GM21423 (cell line): ENCODE measurements at regions not wholly inside any gene's neighbourhood (a gene's known extent, or its start where the extent isn't known, plus 50 kb on each side); places are given as distances from the start of the nearest gene placed in this dataset.
"Not testable (repeated sequence)": the region's sequence is repeated elsewhere in the genome, so short reads cannot be mapped to it uniquely, and the experiment has no call there.

Source experiments
- ATAC-seq: cut with Tn5 transposase; IDR thresholded peaks from one replicate; pipeline ENCODE4 v1.9.1; 2021; ENCODE audit warnings: mild to moderate bottlenecking, moderate library complexity; ENCODE audit not compliant: unreplicated experiment

DNA sequence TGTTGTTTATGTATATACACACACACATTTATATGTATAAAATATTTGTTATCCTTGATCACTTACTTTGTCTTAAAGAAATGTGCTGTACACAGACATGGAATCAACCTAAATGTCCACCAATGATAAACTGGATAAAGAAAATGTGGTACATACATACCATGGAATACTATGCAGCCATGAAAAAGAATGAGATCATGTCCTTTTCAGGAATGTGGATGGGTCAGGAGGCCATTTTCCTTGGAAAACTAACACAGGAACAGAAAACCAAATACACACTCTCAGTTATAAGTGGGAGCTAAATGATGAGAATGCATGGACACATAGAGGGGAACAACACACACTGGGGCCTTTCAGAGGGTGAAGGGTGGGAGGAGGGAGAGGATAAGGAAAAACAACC, 534.7 kb downstream of the FLRT2 start:
- ATAC-seq: not testable (repeated sequence)

DNA sequence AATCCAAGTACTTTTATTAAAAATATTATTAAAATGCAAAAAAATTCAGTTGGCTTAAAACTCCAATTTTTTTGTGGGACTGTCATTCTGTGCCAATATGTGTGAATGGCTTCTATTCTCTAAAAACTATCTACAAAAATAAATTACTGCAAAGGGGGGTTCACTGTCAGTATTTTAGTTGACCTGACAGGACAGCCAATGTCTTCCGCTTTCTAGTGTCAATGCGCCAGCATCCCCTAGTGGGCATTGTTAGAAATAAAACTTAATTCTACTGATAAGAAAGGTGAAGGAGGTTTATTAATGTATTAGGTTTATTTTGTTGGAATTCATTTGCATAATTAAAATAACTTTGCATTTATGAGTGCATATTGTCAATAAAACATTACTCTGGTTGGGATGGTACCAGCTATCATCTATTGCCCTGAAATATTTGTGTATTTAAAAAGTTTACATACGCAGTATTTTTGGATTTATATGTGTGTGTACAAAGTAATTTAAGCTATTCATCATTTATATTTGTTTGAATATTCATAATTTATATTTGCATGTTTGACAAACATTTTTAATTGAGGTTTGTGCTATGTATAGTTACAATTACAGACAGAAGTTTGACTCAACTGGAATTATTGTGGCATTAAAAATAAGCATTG, 527.2 kb downstream of the FLRT2 start:
- ATAC-seq: peak; percentile 58

DNA sequence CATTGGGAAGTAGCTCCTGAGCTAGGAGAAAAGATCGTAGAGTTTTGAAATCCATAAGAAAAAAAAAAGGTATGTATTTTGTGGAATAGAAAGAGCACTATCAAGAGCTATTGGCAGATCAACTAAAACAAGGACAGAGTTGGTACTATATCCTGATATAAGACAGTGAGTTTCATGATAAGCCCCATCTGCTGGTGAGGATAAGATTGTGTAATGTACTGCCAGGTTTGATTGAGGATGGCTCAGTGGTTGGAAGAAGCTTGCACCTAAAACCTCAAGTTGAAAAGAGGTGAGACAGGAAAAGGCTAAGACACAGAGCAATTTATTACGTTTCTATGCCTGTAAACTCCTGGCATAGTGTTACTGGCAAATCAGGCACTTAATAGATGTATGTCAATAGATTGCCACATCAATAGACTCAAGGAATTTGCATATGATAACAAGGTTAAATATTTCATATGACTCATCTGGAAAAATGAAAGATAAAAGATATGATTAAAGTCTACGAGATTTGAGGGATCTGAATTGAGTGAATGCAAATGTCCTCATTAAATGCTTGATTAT, 525.6 kb downstream of the FLRT2 start:
- no peak for ATAC-seq

DNA sequence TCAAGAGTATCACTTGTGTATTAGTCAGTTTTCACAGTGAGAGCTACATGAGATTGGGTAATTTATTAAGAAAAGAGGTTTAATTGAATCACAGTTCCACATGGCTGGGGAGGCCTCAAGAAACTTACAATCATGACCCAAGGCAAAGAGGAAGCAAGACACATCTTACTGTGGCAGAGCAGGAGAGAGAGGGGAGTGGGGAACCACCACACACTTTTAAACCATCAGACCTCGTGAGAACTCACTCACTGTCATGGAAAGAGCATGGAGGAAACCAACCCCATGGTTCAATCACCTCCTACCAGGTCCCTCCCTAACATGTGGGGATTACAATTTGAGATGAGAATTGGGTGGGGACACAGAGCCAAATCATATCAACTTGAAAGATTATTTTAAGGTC, 522.9 kb downstream of the FLRT2 start:
- no peak for ATAC-seq

DNA sequence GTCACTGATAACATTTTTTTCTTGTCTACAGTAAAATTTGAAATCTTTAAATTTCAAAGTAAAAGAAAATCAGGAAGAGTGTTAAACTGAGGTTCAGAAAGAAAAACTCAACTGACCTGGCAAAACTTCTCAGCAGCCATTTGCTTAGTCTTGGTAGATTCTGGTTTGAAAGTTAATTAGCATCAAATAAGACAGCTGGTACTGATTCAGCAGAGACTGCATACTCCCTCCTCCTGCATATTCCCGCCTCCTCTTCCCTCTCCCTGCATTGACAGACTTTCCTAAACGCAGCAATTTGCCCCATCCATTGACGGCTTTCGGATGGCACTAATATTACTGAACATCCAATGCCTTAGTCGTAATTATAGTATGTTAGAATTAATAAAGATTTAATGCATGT, 520.8 kb downstream of the FLRT2 start:
- no peak for ATAC-seq

DNA sequence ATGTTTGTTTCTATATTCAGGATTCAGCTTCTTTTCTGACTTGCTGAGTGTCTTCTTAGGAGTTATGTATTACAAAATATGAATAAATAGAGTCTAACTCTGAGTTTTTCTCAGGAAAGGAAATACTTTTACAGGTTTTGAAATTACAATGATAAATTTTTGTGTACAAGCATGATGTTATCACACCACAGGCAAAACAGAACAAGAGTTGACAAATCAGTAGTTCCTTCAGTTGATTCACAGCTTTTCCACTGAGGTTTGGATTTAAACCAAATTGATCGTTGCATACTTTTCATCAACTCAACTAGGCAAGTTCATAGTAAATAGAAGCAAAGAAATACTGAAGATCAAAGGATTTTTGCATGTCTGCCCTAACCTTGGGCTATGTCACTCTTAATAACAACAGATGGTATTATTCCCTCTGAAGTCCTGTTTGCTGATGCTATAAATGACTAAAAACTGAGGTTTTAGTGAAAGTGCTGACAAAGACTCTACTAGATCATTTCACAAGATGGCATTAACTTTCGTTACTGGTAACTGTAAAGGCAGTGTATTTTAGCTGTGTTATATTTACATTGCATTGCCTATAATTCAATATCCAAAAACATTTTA, 520.2 kb downstream of the FLRT2 start:
- ATAC-seq: no peak

DNA sequence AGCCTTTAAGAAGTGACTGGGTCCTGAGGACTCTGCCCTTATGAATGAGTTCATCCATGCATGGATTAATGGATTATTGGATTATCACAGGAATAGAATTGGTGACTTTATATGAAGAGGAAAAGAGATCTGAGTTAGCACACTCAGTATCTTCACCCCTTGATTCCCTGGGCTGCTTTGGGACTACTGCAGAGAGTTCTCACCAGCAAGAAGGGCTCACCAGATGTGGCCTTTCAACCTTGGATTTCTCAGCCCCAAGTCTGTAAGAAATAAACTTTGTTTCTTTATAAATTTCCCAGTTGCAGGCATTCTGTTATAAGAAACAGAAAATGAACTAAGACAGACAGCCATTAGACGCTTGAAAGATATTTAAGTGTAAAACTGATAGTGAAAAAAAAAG, 509.2 kb downstream of the FLRT2 start:
- ATAC-seq: no peak

DNA sequence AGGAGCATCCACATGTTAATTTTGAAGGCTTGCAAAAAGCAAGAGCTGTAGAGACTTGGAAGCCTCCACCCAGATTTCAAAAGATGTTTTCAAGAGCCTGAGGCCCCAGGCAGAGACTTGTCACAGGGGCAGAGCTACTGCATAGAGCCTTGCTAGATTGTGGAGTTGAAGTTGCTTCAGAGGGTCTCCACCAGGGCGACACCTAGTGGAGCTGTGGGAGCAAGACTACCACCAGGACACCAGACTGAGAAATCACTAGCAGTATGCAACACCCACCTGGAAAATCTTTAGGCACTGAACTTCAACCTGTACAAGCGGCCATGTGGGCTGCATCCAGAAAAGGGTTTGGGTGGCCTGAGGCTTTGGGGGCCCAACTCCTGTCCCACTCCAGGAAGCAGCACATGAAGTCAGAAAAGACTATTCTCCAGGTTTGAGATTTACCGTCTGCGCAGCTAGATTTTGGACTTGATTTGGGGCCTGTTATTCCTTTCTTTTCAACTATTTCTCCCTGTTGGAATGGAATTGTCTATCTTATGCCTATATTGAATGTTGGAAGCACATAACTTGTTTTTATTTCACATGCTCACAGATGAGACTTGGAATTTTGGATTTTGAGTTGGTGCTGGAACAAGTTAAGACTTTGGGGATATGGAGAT, 508.6 kb downstream of the FLRT2 start:
- ATAC-seq: peak; percentile 91

DNA sequence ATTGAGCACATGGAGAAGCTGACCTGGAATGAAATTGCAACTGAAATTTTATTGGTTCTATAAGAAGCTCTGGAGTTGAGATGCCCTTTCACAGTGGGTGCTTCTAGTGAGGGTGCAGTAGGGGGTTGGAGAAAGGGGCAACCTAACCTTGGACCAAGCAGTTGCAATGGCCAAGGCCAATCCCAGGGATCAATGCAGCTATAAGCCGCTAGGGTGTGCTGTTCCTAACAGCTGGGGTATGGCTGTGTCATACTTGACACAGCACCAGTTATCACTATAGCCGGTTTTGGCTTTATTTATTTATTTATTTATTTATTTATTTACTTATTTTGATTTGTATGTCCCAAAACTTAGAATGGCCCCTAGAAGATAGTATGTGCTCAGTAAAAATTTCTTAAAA, 505.9 kb downstream of the FLRT2 start:
- ATAC-seq: peak; percentile 65

DNA sequence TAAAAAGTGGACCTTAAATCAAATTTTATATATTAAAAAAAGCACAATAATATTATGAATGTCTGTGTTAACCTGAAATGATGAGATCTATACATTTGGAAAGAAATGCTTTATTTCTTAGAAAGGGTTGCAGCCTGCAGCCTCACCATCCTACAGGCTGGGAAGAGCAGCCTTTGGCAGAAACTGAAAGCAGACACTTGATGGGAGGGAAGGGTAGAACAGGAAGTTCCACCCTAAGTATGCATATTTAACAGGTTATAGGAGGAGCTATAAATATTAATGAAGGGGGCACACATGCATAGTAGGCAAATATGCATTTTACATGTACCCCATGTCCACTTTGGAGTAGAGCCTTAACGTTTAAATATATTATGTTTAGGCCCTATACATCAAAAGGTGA, 498.0 kb downstream of the FLRT2 start:
- ATAC-seq: no peak

DNA sequence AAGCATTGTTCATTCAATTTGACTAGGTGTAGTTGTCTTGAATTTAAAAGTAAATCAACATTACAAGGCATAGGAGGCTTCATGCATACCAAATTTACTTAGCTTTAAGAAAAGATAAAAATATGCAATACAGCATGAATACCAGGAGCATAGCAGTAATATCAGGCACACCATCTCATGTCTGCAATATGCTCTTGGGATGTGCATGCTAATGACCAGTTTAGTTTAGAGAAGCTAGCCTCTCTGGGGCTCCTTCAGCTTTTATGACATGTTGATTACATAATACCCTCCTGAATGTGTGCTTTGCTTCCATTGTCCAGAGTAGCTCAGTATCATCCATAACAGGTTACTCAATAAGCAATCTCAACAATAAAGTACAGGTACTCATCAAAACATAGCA, 497.2 kb downstream of the FLRT2 start:
- ATAC-seq: no peak

DNA sequence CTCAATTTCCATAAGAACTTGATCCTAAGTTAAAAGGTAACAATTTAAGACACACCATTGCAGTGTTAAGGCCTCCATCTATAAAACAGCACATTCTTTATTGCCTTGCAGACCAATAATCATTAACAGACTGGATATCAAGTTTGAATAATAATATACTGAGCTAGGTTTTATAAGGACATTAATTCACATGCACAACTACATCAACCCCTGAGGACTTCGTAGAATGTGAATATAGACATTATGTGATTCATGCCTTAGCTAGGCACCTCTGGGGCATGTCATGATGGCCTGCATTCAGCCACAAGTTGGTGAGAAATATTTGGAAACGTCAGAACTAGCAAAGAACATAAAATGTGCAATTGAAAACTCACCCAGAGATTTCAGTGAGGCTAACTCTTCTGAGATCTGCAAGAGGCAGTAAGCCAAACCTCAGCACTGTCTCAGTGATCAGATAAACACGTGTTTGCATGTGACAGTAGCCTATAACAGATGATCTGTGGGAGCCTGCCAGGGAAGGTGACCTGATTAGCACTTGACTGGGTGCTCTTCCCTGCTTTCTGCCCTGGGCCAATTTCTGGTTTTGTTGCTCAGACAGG, 492.2 kb downstream of the FLRT2 start:
- no peak for ATAC-seq

DNA sequence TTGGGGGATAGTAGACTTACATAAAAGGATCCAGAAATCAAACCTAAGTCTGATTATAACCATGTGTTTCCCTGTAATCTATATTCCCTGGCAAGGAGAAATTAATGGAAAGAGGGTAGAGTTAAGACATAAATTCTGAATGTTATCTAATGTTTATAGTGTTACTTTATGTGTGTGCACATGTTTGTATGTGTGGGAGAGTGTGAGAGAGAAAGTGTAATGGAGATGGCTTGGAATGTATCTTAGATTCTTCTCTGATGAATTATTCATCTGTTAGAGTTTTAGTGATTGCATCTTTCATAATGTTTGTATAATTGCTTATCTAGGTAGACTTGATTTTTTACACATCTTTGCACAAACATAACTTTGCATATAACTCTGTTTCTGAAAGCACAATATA, 490.9 kb downstream of the FLRT2 start:
- ATAC-seq: no peak

DNA sequence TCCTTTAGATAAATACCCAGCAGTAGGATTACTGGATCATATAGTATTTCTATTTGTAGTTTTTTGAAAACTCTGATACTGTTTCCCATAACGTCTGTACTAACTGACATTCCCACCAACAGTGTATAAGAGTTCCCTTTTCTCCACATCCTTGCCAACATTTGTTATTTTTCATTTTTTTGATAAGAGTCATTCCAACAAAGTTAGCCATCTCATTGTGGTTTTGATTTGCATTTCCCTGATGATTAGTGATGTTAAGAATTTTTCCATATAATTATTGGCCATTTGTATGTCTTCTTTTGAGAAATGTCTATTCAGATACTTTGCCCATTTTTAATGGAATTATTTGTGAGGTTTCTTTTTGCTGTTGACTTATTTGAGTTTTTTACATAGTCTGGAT, 486.0 kb downstream of the FLRT2 start:
- no peak for ATAC-seq

DNA sequence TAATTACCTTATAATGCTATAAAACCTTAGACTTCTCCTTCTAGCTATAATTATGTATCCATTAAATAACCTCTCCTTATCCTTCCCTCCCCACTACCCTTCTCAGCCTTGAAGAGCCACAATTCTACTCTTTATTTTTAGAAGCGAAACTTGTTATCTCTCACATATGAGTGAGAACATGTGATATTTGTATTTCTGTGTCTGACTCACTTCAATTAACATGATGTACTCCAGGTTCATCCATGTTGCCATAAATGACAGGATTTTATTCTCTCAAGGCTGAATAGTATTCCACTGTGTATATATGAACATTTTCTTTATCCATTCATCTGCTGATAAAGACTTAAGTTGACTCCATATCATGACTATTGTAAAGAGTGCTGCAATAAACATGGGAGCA, 485.6 kb downstream of the FLRT2 start:
- no peak for ATAC-seq

DNA sequence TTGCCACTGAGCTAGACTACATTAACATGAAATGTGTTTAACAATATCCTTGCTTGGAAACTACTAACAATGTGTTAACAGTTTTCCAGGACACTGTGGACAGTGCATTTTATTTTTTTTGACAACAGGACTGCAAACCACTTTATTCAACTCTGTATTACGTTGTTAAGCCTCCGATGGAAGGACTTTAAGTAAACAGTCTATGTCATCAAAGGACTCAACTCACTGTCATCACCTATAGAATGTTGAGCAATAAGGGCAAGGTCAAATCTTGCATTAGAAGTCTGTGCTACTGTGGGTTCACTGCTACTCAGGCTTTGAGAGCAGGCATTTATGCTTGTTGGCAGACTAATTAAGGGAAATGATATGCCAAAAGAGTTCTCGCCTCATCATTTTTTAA, 483.7 kb downstream of the FLRT2 start:
- ATAC-seq: no peak

DNA sequence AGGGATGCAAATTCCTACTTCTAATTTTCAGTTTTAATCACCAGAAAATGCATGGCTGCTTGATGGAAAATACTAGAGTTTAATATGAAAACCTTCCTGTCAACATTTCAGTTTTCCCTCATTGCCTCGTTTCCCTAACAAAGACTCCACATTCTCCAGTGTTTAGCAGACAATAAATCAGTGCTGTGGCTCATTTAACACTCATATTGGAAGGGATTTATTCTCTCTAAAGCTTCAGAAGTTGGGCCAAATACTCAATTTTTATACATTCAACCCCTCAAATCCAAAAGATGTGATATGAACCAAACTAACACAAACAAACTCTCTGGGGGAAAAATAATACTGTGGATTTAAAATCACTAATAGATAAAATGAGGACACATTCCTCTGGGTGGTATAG, 482.5 kb downstream of the FLRT2 start:
- ATAC-seq: no peak

DNA sequence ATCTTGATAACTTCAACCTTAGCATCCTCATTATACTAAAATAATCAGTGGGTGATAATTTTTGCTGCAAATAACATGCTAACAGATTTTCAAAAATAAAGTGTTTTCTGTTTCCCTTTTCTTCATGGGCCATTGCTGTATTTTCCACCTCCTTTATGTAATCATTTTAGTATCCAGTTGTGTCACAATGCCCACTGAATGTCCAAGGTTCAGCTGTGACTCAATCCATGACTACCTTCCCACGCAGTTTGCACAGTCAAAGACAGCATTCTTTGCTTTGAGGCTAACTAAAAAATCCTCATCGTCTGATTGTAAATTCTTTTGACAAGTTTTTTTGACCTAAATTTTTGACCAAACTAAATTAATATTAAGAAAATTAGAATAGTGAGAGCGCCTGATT, 474.1 kb downstream of the FLRT2 start:
- no peak for ATAC-seq

DNA sequence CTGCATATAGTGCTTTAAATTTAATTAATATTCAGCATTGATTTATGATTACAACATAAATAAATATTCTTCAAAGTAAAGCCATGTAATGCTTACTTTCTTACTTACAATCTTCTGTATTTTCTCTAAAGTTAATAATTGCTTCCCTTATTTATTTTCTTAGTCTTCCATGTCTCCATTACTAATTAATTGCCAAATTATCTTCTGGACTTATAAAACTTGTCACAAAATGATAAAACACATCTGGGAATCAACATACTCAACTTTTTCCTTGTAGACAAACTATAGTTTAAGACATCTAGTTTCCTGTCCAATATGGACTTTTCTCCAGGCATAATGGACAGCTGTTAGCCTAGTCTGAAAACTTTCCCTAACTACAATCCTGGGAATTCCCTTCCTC, 466.6 kb downstream of the FLRT2 start:
- ATAC-seq: no peak

DNA sequence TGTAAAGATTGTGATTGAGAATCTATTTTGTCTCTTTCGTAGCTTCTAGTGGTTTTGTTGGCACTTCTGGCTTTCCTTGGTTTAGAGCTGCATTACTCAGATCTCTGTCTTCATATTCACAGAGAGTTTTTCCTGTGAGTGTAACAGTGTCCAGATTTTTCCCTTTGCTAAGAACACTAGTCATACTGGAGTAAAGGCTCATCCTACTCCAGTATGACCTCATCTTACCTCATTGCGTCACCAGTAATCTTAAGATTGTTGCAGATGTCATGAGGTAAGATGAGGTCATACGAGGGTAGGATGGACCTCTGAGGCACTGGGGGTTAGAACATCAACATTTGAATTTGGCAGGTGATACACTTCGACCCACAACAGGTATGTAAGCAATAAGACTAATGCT, 461.2 kb downstream of the FLRT2 start:
- ATAC-seq: no peak

DNA sequence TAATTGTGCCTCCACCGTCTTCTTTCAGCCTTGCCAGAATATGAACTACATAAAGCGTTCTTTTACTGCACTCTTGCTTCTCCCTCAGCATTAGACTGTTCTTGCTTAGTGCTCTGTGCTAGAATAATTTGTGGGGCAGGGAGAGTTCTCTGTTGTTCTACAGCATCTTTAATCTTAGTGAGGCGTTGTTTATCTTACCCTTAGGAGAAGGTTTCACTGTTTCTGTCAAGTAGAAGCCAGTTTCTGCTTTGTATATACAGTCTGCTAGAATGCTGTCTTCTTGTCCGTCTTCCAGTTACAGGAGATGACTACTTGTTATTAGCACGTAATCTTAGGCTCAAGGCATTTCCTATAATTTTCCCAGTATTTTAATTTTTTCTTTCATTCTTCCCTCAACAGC, 458.0 kb downstream of the FLRT2 start:
- ATAC-seq: no peak

DNA sequence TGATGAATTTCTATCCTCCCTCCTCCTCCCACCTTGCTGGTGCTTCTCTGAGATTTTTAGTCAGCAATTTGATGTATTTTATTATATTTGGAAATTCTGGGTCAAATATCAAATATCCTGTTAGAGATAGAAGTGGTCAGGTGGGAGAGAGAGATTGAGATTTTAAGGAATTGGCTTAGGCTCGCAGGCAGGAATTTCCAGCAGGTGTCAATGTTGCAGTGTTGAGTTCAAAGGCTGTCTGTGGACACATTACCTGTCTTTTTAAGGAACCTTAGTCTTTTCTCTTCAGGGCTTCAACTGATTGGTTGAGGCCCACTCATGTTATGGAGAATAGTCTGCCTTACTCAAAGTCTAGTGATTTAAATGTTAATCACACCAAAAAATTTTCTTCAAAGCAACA, 457.3 kb downstream of the FLRT2 start:
- no peak for ATAC-seq
